GM18499 (cell line): ENCODE measurements at regions not wholly inside any gene's neighbourhood (a gene's known extent, or its start where the extent isn't known, plus 50 kb on each side); places are given as distances from the start of the nearest gene placed in this dataset.

ENCODE experiments used
- ATAC-seq: cut with Tn5 transposase; IDR thresholded peaks from one replicate; pipeline ENCODE4 v1.9.1; 2021; ENCODE audit warnings: moderate number of reproducible peaks; ENCODE audit not compliant: insufficient read depth, unreplicated experiment

DNA sequence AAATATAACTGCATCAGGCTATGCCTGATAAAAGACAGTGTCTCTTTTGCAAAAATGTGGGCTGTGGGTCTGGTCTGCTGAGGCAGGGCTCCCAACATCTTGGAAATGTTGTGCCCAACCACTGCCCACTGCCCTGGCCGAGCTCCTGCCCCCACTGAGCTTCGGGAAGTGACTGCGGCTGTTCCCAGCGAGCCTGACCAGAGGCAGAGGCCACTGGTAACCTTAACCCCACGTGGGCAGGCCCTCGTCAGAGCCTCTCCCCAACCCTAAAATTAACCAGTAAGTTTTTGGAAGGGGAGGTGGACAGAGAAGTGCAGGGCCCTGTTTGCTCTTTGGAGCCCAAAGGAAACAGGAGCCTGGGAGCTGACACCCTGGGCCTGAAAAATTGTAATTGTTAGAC, 225.9 kb downstream of the MAFB start:
- no peak for ATAC-seq

DNA sequence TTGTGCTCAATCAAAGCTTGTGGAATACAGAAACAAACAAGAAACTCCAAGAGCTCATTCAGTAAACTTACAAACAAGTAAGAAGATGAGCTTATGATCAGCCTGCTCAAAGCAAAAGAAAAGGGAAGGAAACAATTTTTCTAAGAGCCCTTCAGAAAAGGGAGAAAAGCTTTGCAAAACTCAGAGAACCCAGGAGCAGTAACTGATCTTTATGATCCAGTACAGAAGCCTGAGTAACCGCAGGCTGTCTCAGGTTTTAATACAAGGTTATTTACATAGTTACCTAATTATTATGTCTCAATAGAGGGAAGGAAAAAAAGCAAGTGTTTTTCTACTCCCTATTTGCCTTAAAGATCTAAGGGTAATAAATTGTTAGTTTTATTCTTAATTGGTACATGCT, 226.5 kb downstream of the MAFB start:
- ATAC-seq = no peak

DNA sequence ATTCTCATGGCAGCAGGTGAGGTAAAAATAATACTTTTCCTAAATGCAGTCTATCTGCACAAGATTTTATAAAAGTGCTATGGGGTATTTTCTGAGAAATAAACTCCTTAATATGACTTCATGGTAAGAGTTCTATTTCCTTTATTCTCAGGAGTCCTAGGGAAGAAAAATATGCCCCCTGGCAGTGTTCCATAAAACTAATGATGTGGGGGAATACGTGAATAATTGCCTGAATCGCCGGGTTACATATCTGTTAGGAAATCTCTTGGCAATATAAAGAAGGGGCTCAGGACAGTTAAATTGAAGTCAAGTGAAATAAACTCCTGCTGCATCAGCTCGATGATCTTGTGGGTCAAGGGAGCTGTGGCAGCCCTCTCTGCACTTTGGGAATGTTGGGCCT, 229.7 kb downstream of the MAFB start:
- ATAC-seq = no peak

DNA sequence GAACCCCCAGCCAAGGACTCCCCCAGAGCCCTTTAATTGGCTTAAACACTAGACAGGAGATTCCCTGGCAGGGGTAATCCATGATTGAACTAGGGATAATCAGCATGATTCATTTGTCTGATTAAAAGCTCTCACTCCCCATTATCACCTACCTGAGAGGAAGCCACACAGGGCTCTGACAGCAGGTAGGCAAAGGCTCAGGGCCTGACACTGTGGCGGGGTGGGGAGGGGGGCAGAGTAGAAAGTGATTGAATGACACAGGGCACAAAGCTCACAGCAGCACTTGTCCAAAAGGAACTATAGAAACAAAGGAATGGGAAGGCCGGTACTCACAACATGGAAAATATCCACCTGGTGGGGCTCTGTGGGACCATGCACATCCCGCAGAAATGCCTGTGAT, 231.6 kb downstream of the MAFB start:
- ATAC-seq = no peak

DNA sequence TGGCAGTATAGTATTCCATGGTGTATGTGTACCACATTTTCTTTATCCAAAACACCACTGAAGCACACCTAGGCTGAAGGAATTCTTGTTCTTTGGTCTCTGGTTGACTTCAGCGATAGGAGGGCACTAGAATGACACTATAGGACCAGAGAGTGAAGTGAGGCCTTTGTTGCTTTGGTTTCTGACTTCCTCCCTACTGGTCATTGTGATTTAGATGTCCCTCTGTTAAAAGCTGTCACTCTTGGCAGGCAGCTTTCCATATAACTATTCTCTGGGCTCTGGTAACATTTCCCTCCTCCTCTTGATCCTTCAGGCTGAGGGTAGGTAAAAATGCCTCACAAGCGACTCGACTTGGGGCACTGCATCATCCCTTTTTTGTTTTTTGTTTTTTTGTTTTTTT, 236.3 kb downstream of the MAFB start:
- ATAC-seq = no peak

DNA sequence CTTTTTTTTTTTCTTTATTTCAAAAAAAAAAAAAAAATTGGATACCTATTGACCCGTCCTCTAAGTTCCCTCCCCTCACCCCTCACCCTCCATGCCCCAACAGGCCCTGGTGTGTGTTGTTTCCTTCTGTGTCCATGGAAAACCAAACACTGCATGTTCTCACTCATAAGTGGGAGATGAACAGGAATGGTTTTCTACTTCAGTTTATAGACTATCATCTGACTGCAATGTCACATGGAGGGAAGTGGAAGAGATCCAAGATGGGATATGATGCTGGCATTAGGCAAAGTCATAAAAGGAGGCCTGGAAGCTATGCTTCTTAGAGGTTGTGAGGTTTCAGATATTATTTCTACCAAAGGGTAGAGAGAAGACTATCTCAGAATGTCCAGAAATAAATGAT, 237.5 kb downstream of the MAFB start:
- ATAC-seq = no peak

DNA sequence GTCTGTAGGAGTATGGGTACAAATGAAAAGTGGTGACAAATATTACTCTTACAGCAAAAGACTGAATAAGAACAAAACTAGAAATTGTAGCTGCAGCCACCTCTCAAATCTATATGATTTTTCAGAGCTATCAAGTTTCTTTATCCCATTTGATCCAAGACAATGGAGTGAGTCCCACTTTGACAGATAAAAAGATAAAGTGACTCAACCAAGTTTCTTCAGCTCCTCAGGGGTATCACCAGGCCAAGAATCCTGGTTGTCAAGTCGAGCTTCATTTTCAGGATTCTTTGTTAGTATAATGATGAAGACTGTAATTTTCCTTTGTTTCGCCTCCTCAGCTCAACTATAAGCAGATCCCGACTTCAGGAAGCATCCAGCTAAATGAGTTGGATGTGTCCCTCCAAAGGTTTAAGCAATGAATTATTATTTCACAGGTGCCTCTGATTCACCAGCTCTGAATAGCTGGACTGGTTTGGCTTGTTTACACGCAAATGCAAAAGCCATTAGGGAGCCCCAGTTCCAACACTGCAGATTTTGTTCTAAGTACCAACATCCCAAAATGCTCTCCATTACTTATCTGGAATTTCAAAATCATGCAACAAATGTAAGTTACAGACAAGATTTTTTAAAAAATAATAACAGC, 238.9 kb downstream of the MAFB start:
- no peak for ATAC-seq

DNA sequence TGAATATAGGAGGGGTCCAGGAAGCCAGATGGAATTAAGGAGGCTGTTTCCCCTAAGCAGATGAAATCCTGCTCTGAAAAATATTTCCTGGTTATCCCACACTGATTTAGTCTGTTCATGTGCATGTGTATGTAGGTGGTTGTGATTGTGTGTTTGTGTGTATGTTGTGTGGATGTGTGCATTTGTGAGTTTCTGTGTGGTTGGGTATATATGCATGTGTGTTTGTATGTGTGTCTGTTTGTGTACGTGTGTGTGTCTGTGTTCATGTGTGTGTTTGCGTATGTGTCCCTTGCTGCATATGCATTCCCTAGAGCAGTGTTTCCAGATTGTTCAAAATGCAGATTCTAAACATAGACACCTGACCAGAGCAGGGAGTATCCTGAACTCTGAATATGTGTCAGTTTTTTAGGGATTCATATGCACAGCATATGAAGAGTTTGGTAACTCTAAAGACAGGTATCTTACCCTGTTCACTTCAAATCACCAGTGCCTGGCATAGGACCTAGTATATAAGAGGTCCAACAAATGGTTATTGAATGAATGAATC, 239.8 kb downstream of the MAFB start:
- ATAC-seq = no peak

DNA sequence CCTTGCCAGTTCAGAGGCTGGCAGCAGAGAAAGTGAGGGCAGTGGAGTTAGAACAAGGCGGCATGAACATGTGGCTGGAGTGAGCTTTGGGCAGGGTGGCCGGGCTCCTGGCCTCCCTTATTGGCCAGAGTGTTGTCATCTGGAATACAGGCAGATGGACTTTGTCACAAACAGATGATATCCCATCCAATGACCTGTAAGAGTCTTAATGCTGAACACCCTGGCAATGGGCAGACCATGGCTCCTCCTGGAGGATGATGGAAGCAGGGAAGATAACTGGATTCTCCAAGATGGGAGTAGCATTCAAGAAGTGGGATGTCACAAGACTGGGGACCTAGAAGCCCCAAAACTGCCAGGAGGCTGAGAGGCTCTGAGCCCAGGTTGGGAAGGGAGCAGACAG, 242.1 kb downstream of the MAFB start:
- ATAC-seq = no peak

DNA sequence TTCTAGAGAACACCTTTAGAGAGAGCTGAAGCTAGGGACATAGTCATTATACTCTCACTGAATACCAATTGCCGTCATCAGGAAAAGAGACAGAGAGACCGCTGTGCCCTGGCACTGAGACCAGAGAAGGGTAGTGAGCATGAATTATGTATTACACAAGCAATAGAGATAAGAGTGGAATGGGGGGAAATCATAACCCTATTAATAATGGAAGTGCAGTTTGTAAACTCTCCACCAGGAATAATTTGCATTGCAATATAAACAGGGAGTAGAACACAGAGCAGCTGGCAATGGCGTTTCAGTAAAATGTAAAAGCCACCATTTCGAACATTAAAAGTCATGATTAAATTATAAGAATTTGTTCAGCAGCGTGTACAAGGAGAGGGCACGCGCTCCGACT, 244.5 kb downstream of the MAFB start:
- no peak for ATAC-seq

DNA sequence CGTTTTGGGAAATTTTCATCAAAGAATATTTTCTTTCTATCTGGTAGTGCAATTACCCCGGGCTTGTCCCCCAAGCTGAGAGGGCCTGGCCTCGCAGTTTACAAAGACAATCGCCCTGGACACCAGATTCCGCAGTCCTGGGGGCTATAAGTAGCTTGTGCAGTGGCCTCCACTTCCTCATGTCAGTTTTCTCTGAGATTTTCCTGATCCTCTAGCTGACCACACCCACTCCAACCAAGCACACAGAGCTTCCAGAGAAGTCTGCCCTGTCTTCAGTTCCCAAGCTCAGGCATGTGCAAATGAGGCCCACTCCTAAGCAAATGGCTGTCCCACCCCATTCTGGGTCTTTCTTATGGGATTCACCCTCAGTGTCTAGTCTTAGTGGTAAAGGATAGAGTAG, 245.3 kb downstream of the MAFB start:
- ATAC-seq = no peak

DNA sequence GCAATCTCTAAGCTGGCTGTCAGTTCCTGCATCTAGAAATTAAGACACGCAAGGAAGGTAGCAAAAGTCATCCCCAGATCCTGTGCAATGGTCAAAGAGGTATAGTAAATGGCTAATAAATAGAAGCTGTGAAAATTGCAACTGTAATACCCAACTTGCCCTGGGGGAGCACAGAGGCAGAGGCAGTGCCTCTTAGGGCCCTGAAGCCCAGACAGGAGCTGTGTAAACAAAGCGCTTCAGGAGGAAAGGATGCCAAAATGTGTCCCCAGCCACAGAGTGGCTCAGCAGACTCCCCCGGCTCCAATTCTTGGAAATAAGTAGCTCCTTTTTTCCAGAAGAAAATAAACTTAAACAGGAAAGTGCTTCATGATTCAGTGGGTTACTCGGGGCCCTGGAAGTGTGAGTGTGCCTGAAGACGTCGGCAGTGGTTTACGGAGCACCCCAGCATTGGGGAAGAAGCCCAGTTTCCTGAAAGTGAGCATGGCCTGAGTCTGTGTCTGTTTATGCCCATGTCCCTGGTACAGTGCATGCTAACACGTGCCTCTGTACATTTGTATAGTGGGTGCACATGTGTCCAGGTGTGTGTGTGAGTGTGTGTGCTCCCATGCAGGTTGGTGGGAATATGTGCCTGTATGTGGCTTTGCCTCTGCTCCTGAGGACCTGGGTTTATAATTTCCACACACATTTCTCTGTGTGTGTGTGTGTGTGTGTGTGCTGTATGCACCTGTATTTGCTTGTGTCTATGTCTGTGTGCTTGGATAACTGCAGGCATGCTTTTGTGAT, 246.7 kb downstream of the MAFB start:
- no peak for ATAC-seq

DNA sequence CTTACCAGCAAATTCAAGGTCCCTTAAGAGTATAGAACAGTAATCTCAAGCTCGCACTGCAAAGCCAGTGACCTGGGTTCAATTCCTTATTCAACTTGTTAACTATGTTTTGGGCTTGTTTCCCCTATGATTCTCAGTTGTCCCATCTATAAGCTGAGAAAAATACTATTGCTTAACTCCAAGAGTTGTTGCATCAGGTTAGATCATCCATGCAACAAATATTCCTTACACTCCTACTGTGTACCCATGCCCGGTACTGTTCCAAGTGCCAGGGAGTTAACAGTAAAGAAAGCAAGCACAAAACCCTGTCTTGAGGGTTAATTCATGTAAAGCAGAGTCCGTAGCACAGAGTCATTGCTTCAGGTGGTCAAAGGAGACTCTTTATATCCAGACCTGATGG, 247.3 kb downstream of the MAFB start:
- ATAC-seq = no peak

DNA sequence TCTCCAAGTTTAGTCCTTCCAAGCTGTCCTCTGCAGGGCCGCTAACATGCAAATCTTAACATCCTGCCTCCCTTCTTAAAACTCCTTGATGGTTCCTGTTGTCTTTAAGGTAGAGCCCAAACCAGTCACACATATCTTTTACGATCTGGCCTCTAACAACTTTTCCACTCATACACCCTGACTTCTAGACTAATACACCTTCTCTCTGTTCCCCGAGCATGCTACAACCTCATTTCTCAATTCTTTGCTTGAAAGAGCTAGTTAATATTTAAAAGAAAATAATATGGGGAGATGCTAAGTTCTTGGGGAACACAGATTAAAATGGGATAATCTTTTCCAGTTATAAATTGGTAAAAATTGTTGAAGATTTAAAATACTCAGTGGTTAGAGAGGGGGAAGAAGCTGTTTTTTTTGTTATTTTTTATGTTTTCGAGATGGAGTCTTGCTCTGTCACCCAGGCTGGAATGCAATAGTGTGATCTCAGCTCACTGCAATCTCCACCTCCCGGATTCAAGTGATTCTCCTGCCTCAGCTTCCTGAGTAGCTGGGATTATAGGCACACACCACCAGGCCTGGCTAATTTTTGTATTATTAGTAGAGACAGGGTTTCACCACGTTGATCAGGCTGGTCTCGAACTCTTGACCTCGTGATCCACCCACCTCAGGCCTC, 250.7 kb downstream of the MAFB start:
- no peak for ATAC-seq

DNA sequence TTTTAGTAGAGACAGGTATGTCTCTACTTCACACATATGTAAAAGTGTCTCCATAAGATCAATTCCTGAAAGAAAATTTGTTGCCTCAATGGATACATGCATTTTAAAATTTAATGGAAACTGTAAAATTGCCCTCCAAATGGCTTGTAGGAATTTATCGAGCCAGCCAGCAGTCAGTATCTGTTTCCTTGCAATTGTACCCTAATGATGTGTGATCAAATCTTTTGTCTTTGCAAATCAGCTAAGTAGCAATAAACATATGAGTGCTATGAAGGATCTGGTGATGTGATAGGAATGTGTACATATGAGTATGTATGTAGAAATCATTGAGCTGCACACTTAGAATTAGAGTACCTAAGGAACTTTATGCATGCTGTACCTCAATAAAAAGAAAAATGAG, 253.0 kb downstream of the MAFB start:
- ATAC-seq = no peak

DNA sequence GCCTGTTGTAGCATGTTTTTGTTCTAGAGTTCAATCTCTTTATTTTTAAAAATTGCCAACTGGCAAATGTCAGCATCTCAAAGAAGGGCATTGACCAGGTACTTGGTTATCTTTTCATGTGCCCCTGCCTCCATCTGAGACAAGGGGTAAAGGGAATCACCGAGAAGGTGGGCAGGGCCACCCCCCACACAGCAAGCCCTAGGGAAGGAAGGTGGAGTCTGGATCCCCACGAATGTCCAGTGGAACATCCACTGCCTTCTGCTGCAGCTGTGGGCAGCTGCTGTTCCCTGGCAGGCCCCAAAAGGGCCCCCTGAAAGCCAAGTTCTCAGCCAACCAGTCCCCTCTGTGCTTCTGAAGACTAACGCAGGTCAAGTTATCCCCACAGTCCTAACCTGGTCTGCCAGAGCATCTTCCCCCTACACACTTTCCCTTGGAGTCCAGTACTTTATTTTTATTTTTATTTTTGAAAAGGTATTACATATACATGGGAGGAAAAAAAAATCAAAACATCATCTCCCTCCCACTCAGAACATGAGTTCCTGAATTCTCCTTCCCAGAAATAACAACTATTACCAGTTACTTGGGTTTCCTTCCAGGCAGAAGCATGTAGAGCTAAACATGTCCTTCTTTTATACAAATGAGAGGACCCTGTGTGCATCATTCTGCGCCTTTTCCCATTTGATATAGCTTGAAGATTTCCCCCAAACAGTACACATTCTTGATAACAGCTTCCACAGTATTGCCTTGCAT, 253.7 kb downstream of the MAFB start:
- no peak for ATAC-seq

DNA sequence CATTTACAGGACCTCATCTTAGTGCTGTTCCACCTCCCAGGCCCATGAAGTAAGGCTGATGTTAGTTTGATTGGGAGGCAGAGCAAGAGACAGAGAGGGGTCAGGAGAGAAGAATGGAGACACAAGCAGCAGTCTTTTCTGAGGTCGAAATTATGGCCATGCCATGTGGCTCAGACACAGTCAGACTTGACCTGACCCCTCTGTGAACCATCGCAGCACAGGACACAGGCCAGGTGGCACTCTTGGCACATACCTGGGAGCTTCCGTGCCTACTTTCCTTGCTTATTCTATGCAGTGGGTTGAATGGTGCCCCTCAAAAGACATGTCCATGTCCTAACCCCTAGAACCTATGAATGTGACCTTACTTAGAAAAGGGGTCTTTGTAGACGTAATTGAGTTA, 254.9 kb downstream of the MAFB start:
- no peak for ATAC-seq

DNA sequence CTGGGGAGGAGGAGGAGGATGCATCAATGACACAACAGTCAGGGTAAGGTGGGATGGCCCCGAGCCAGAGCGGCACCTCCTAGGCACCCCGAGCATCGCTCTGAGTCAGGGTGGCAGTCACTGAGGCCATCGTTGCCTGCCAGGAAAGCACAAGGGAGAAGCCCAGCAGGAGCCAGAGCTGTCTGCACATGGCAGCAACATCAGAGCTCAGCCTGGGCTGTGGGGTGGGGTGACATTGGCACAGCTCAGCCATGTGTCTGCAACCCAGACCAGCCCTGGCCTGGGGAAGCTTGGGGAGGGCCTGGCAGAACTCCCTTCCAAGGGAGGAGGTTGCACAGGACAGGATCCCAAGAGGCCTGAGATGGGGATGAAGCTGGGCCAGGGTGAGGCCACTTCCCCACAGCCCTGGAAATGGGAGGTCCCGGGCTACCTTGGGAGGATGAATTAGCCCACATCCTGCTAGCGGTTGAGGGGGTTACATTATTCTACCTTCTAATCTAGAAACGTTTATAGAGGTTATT, 255.6 kb downstream of the MAFB start:
- ATAC-seq = no peak

DNA sequence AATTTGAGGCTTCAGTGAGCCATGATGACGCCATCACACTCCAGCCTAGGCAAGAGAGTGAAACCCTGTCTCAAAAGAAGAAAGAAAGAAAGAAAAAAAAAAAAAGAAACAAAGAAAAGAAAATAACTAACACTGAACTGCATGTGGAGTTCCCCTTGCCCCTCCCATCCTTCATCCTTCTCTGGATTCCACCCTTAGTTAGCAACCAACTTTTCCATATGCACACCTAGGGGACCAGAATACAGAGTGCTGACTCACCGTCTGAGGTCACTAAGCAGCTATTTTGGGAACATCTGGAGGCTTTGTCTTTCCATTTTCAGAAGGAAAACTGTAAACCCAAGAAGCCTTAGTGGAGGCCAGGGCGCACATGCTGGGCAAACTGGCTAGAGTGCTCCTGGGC, 257.4 kb downstream of the MAFB start:
- ATAC-seq = no peak

DNA sequence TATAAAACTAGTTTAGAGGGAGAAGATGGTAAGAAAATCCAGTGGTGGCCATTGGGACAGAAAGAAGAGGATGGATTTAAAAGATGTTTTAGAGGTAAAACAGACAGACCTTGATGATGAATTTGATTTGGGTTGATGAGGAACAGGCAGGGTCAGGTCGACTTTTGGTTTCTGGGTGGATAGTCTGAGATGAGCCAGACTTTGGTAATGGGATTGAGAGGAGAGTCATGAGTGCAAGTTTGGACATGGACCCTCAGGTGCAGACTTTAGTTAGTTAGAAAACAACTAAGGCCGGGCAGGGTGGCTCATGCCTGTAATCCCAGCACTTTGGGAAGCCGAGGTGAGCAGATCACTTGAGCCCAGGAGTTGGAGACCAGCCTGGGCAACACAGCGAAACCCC, 257.9 kb downstream of the MAFB start:
- ATAC-seq = no peak

DNA sequence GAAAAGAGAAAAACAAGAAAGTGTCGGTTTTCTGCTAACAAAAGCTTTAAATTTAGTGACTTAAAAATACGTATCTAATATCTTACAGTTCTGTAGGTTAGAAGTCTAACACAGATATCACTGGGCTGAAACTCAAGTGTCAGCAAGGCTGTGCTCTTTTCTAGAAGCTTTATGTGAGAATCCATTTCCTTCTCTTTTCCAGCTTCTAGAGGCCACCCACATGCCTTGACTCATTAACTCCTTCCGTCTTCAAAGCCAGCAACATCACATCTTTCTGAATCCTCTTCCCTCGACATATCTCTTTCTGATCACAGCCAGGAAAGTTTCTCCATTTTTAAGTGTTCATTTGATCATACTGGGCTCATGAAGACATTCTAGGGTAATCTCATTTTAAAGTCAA, 262.0 kb downstream of the MAFB start:
- no peak for ATAC-seq
